Astrocyte of the cerebellum (primary cell): ENCODE measurements at regions not wholly inside any gene's neighbourhood (a gene's known extent, or its start where the extent isn't known, plus 50 kb on each side); places are given as distances from the start of the nearest gene placed in this dataset.
A peak's percentile ranks its signal among the peaks of the same experiment; 100 is the strongest.
"Not testable (repeated sequence)": the region's sequence is repeated elsewhere in the genome, so short reads cannot be mapped to it uniquely, and the experiment has no call there.

ENCODE experiments used
- DNase-seq: peaks from one replicate; pipeline ENCODE4 v3.0.0-alpha.2; 2011; ENCODE audit warnings: low read depth
- H3K4me3 ChIP-seq: 2 replicates; pipeline ENCODE4 v1.5.1; 2011; ENCODE audit warnings: mild to moderate bottlenecking, low read depth, low read length, moderate library complexity
- CTCF ChIP-seq: IDR thresholded peaks from 2 replicates; pipeline ENCODE4 v1.5.1; 2012; ENCODE audit warnings: low read length, low read depth, moderate library complexity, mild to moderate bottlenecking; ENCODE audit errors: missing control alignments
- in situ Hi-C: cut with HindIII; loops from 2 replicates; pipeline ENCODE4 v1.10.0; 2017; ENCODE audit warnings: low sequenced_read_pairs

- no peak for TF ChIP-seq CTCF
- H3K4me3 ChIP-seq, result no peak overlapping the region
- in situ Hi-C loops, result no loop called here
- DNase-seq, result no peak
Measured at GRCh38 chr6:19715167-19715551, 122.0 kb upstream of the ID4 start.

- DNase-seq, result peak; percentile 20
- TF ChIP-seq CTCF, result no peak
- no peak overlapping the region for H3K4me3 ChIP-seq
- in situ Hi-C loops, result no loop called here
Measured at GRCh38 chr6:19719691-19720128, 117.5 kb upstream of the ID4 start.

- TF ChIP-seq CTCF, result no peak
- in situ Hi-C loops, result no loop called here
- no peak for DNase-seq
Measured at GRCh38 chr6:19721766-19722377, 115.3 kb upstream of the ID4 start.

GRCh38 chr6:19722999-19723398 lies 114.2 kb upstream of the ID4 start:
- no peak for DNase-seq
- in situ Hi-C loops, result no loop called here
- H3K4me3 ChIP-seq, result no peak overlapping the region
- no peak for TF ChIP-seq CTCF

More at GRCh38 chr6:19721766-19722377, 115.3 kb upstream of the ID4 start:
- no peak overlapping the region for H3K4me3 ChIP-seq

GRCh38 chr6:19723545-19723944 lies 113.6 kb upstream of the ID4 start:
- peak; percentile 4 for DNase-seq
- no peak for TF ChIP-seq CTCF
- H3K4me3 ChIP-seq, result no peak overlapping the region
- in situ Hi-C loops, result no loop called here

- in situ Hi-C loops, DNase-seq: not testable (repeated sequence)
Measured at GRCh38 chr6:19725436-19725835, 111.7 kb upstream of the ID4 start.

GRCh38 chr6:19731282-19731681 lies 105.9 kb upstream of the ID4 start:
- DNase-seq, result peak; percentile 48
- in situ Hi-C loops, result no loop called here
- TF ChIP-seq CTCF, result no peak
- no peak overlapping the region for H3K4me3 ChIP-seq

More at GRCh38 chr6:19725436-19725835, 111.7 kb upstream of the ID4 start:
- not testable (repeated sequence) for H3K4me3 ChIP-seq
